ENCODE measurements at regions not wholly inside any gene's neighbourhood (a gene's known extent, or its start where the extent isn't known, plus 50 kb on each side); places are given as distances from the start of the nearest gene placed in this dataset.

GRCh38 chr15:39173426-39173825, 407.5 kb upstream of the THBS1 start:
- no peak overlapping the region for H3K4me3 ChIP-seq (ENCODE audit: low read length)
- TF ChIP-seq ZNF274 (IDR thresholded peaks at IDR 0.05; ENCODE audit: low read depth, low read length), result no peak

- H3K4me3 ChIP-seq (ENCODE audit: low read length), result no peak overlapping the region
- no peak for TF ChIP-seq ZNF274 (IDR thresholded peaks at IDR 0.05; ENCODE audit: low read depth, low read length)
Measured at GRCh38 chr15:39174332-39174731, 406.5 kb upstream of the THBS1 start.

GRCh38 chr15:39176030-39176429, 404.8 kb upstream of the THBS1 start:
- TF ChIP-seq ZNF274 (IDR thresholded peaks at IDR 0.05; ENCODE audit: low read depth, low read length), result no peak
- H3K4me3 ChIP-seq (ENCODE audit: low read length), result no peak overlapping the region

GRCh38 chr15:39177561-39177960, 403.3 kb upstream of the THBS1 start:
- H3K4me3 ChIP-seq (ENCODE audit: low read length), result no peak overlapping the region
- TF ChIP-seq ZNF274 (IDR thresholded peaks at IDR 0.05; ENCODE audit: low read depth, low read length), result no peak

- no peak overlapping the region for H3K4me3 ChIP-seq (ENCODE audit: low read length)
- TF ChIP-seq ZNF274 (IDR thresholded peaks at IDR 0.05; ENCODE audit: low read depth, low read length), result no peak
Measured at GRCh38 chr15:39180030-39180429, 400.8 kb upstream of the THBS1 start.

GRCh38 chr15:39180483-39180933, 400.4 kb upstream of the THBS1 start:
- H3K4me3 ChIP-seq (ENCODE audit: low read length), result no peak overlapping the region
- no peak for TF ChIP-seq ZNF274 (IDR thresholded peaks at IDR 0.05; ENCODE audit: low read depth, low read length)

- H3K4me3 ChIP-seq (ENCODE audit: low read length), result no peak overlapping the region
- TF ChIP-seq ZNF274 (IDR thresholded peaks at IDR 0.05; ENCODE audit: low read depth, low read length), result no peak
Measured at GRCh38 chr15:39181056-39181747, 399.7 kb upstream of the THBS1 start.

- H3K4me3 ChIP-seq (ENCODE audit: low read length), result no peak overlapping the region
Measured at GRCh38 chr15:39181940-39182339, 398.9 kb upstream of the THBS1 start.

GRCh38 chr15:39183164-39183881, 397.6 kb upstream of the THBS1 start:
- no peak for TF ChIP-seq ZNF274 (IDR thresholded peaks at IDR 0.05; ENCODE audit: low read depth, low read length)
- H3K4me3 ChIP-seq (ENCODE audit: low read length), result no peak overlapping the region

More at GRCh38 chr15:39181940-39182339, 398.9 kb upstream of the THBS1 start:
- no peak for TF ChIP-seq ZNF274 (IDR thresholded peaks at IDR 0.05; ENCODE audit: low read depth, low read length)

GRCh38 chr15:39184701-39185390, 396.0 kb upstream of the THBS1 start:
- no peak for TF ChIP-seq ZNF274 (IDR thresholded peaks at IDR 0.05; ENCODE audit: low read depth, low read length)

GRCh38 chr15:39188314-39188713, 392.6 kb upstream of the THBS1 start:
- no peak overlapping the region for H3K4me3 ChIP-seq (ENCODE audit: low read length)
- TF ChIP-seq ZNF274 (IDR thresholded peaks at IDR 0.05; ENCODE audit: low read depth, low read length), result no peak

More at GRCh38 chr15:39184701-39185390, 396.0 kb upstream of the THBS1 start:
- H3K4me3 ChIP-seq (ENCODE audit: low read length), result no peak overlapping the region

- H3K4me3 ChIP-seq (ENCODE audit: low read length), result no peak overlapping the region
- TF ChIP-seq ZNF274 (IDR thresholded peaks at IDR 0.05; ENCODE audit: low read depth, low read length), result no peak
Measured at GRCh38 chr15:39188930-39189329, 391.9 kb upstream of the THBS1 start.

GRCh38 chr15:39191871-39192291, 389.0 kb upstream of the THBS1 start:
- no peak for TF ChIP-seq ZNF274 (IDR thresholded peaks at IDR 0.05; ENCODE audit: low read depth, low read length)
- H3K4me3 ChIP-seq (ENCODE audit: low read length), result no peak overlapping the region

GRCh38 chr15:39192351-39192750, 388.5 kb upstream of the THBS1 start:
- H3K4me3 ChIP-seq (ENCODE audit: low read length), result no peak overlapping the region
- no peak for TF ChIP-seq ZNF274 (IDR thresholded peaks at IDR 0.05; ENCODE audit: low read depth, low read length)
